IMR-90 (cell line): ENCODE measurements at regions not wholly inside any gene's neighbourhood (a gene's known extent, or its start where the extent isn't known, plus 50 kb on each side); places are given as distances from the start of the nearest gene placed in this dataset.

Experiments used
- ATAC-seq: fragments of 200-7000 bp; cut with Tn5 transposase; 2 replicates; pipeline ENCODE4 v1.9.1; 2020; ENCODE audit warnings: low read depth, mild to moderate bottlenecking, moderate library complexity
- BruUV-seq: library from RNA; stranded (reverse); fragments of 400-500 nt; replicated peaks from 2 replicates; lab custom pipeline; 2021; lab: Mats Ljungman, UMichigan
- CTCF ChIA-PET: fragments of 300-600 bp; formaldehyde crosslinking; extraction: SDS; loops from one replicate; lab custom pipeline; 2021; ENCODE audit warnings: antibody characterized with exemption; lab: Yijun Ruan, JAX
- POLR2A ChIA-PET: fragments of 300-600 bp; sonication (Branson Sonifier 250); formaldehyde crosslinking; loops from one replicate; lab custom pipeline; 2022; ENCODE audit warnings: antibody characterized with exemption; ENCODE audit not compliant: unreplicated experiment; lab: Charles Lee
- DNase-seq: peaks from one replicate; pipeline ENCODE4 v3.0.0; 2013
- H2AFZ ChIP-seq: replicated peaks from 2 replicates; pipeline ENCODE3; 2013; ENCODE audit warnings: low read length, mild to moderate bottlenecking; ENCODE audit not compliant: poor library complexity
- H2AK5ac ChIP-seq: 2 replicates; pipeline ENCODE4 v1.6.1; 2013; ENCODE audit warnings: low read depth, low read length, inconsistent platforms
- H2AK9ac ChIP-seq: replicated peaks from 2 replicates; pipeline ENCODE3; 2013; ENCODE audit warnings: mild to moderate bottlenecking, low read depth, low read length, moderate library complexity; ENCODE audit not compliant: poor library complexity
- H2BK120ac ChIP-seq: 2 replicates; pipeline ENCODE4 v1.6.1; 2013; ENCODE audit warnings: low read depth, low read length, inconsistent platforms
- H2BK15ac ChIP-seq: 3 replicates; pipeline ENCODE4 v1.6.1; 2013; ENCODE audit warnings: low read depth, low read length, inconsistent platforms
- H2BK20ac ChIP-seq: 2 replicates; pipeline ENCODE4 v1.6.1; 2013; ENCODE audit warnings: low read depth, mild to moderate bottlenecking, inconsistent platforms, low read length, moderate library complexity
- H2BK5ac ChIP-seq: 2 replicates; pipeline ENCODE4 v1.6.1; 2013; ENCODE audit warnings: mild to moderate bottlenecking, low read depth, low read length, inconsistent platforms; ENCODE audit not compliant: poor library complexity, severe bottlenecking
- H3K14ac ChIP-seq: replicated peaks from 2 replicates; pipeline ENCODE4 v1.6.1; 2013; ENCODE audit warnings: low read depth, low read length, inconsistent platforms
- H3K18ac ChIP-seq: 2 replicates; pipeline ENCODE4 v1.6.1; 2013; ENCODE audit warnings: low read depth, low read length, control low read depth
- H3K23ac ChIP-seq: 2 replicates; pipeline ENCODE4 v1.6.1; 2013; ENCODE audit warnings: low read depth, low read length, inconsistent platforms
- H3K27ac ChIP-seq: 2 replicates; pipeline ENCODE4 v1.5.1; 2013; ENCODE audit warnings: mild to moderate bottlenecking, control low read depth, low read length; ENCODE audit not compliant: insufficient read depth
- H3K27me3 ChIP-seq: 2 replicates; pipeline ENCODE4 v1.6.1; 2013; ENCODE audit warnings: low read length; ENCODE audit not compliant: control insufficient read depth, insufficient read depth
- H3K36me3 ChIP-seq: 2 replicates; pipeline ENCODE4 v1.6.1; 2013; ENCODE audit warnings: low read length, mixed read lengths; ENCODE audit not compliant: control insufficient read depth, insufficient read depth
- H3K4ac ChIP-seq: 2 replicates; pipeline ENCODE4 v1.6.1; 2013; ENCODE audit warnings: low read depth, low read length, inconsistent platforms
- H3K4me1 ChIP-seq: 2 replicates; pipeline ENCODE4 v1.6.1; 2013; ENCODE audit warnings: low read length, mixed read lengths; ENCODE audit not compliant: control insufficient read depth, insufficient read depth
- H3K4me2 ChIP-seq: 2 replicates; pipeline ENCODE4 v1.6.1; 2013; ENCODE audit warnings: low read depth, mild to moderate bottlenecking, control low read depth, low read length, moderate library complexity
- H3K4me3 ChIP-seq: 2 replicates; pipeline ENCODE4 v1.5.1; 2013; ENCODE audit warnings: low read depth, mild to moderate bottlenecking, control low read depth, low read length, moderate library complexity; ENCODE audit not compliant: insufficient read depth
- H3K56ac ChIP-seq: 2 replicates; pipeline ENCODE4 v1.6.1; 2013; ENCODE audit warnings: low read length, inconsistent platforms; ENCODE audit not compliant: insufficient read depth; ENCODE audit errors: extremely low read depth
- H3K79me1 ChIP-seq, 2 experiments: 2 replicates each; pipeline ENCODE4 v1.6.1; 2013; ENCODE audit warnings: low read length in 2 of 2, inconsistent platforms in 1 of 2, low read depth in 1 of 2
- H3K9ac ChIP-seq: 2 replicates; pipeline ENCODE4 v1.6.1; 2013; ENCODE audit warnings: low read depth, low read length, control low read depth
- H3K9me1 ChIP-seq: 2 replicates; pipeline ENCODE4 v1.6.1; 2013; ENCODE audit warnings: low read length, inconsistent platforms; ENCODE audit not compliant: insufficient read depth
- H3K9me3 ChIP-seq: 2 replicates; pipeline ENCODE4 v1.6.1; 2013; ENCODE audit warnings: low read length; ENCODE audit not compliant: control insufficient read depth, insufficient read depth
- H4K20me1 ChIP-seq: 2 replicates; pipeline ENCODE4 v1.6.1; 2013; ENCODE audit warnings: low read length, inconsistent platforms; ENCODE audit not compliant: insufficient read depth
- H4K5ac ChIP-seq: 2 replicates; pipeline ENCODE4 v1.6.1; 2013; ENCODE audit warnings: mild to moderate bottlenecking, low read depth, low read length, control low read depth
- H4K8ac ChIP-seq, 2 experiments: 2 replicates each; pipeline ENCODE4 v1.6.1; 2013; ENCODE audit warnings: low read depth in 2 of 2, low read length in 2 of 2, control low read depth in 1 of 2, inconsistent platforms in 1 of 2
- H4K91ac ChIP-seq: 2 replicates; pipeline ENCODE4 v1.6.1; 2013; ENCODE audit warnings: low read depth, low read length, inconsistent platforms; ENCODE audit not compliant: insufficient read depth
- CEBPB ChIP-seq: IDR thresholded peaks from 2 replicates; pipeline ENCODE4 v1.6.1; 2012; ENCODE audit warnings: low read depth, low read length, improper control_type of control experiment
- CHD1 ChIP-seq: IDR thresholded peaks from 2 replicates; pipeline ENCODE4 v1.6.1; 2012; ENCODE audit warnings: low read depth, low read length, improper control_type of control experiment
- FOS ChIP-seq: fragments of 150-350 bp; IDR thresholded peaks from 2 replicates; pipeline ENCODE4 v1.6.1; 2016; ENCODE audit warnings: low read depth, low read length
- MXI1 ChIP-seq: IDR thresholded peaks from 2 replicates; pipeline ENCODE4 v1.6.1; 2012; ENCODE audit warnings: low read depth, mild to moderate bottlenecking, low read length, moderate library complexity, borderline replicate concordance
- NFE2L2 ChIP-seq: fragments of 150-350 bp; IDR thresholded peaks from 2 replicates; pipeline ENCODE4 v1.6.1; 2016; ENCODE audit warnings: low read depth, mild to moderate bottlenecking, low read length
- POLR2A ChIP-seq: IDR thresholded peaks from 2 replicates; pipeline ENCODE4 v1.6.1; 2012; ENCODE audit warnings: mild to moderate bottlenecking, low read depth, low read length
- RAD21 ChIP-seq: IDR thresholded peaks from 2 replicates; pipeline ENCODE4 v1.6.1; 2012; ENCODE audit warnings: low read length, improper control_type of control experiment
- RFX5 ChIP-seq: IDR thresholded peaks from 2 replicates; pipeline ENCODE4 v1.8.0; 2012; ENCODE audit warnings: low read depth, mild to moderate bottlenecking, low read length, moderate library complexity
- SMC3 ChIP-seq: fragments of 150-350 bp; IDR thresholded peaks from 2 replicates; pipeline ENCODE4 v1.6.1; 2016; ENCODE audit warnings: low read depth, mild to moderate bottlenecking, antibody characterized with exemption, low read length, moderate library complexity
- dilution Hi-C: fragments of 300-500 bp; cut with HindIII; formaldehyde crosslinking; loops from one replicate; pipeline ENCODE4 v1.14.3; 2018; ENCODE audit warnings: low sequenced_read_pairs; ENCODE audit not compliant: unreplicated experiment
- in situ Hi-C: fragments of 300-500 bp; cut with MboI; formaldehyde crosslinking; loops from 3 replicates; pipeline ENCODE4 v1.14.3; 2019; ENCODE audit warnings: low sequenced_read_pairs, inconsistent platforms, mixed read lengths
- intact Hi-C: fragments of 100-400 bp; cut with micrococcal nuclease; formaldehyde crosslinking; loops from 2 replicates; pipeline ENCODE4 v1.10.0; 2022
- TF ChIP-seq, protein P1 (sequence below): fragments of 150-350 bp; IDR thresholded peaks from 2 replicates; pipeline ENCODE4 v1.6.1; 2017; ENCODE audit warnings: mild to moderate bottlenecking, antibody characterized with exemption, low read length, low read depth
- TF ChIP-seq, protein P2 (sequence below): conservative IDR thresholded peaks from 2 replicates; pipeline ENCODE4 v1.5.1; 2012; ENCODE audit warnings: mild to moderate bottlenecking, low read depth, low read length, improper control_type of control experiment
- TF ChIP-seq, protein P3 (sequence below): fragments of 150-350 bp; IDR thresholded peaks from 2 replicates; pipeline ENCODE4 v1.6.1; 2016; ENCODE audit warnings: low read depth, mild to moderate bottlenecking, low read length, moderate library complexity, borderline replicate concordance

DNA sequence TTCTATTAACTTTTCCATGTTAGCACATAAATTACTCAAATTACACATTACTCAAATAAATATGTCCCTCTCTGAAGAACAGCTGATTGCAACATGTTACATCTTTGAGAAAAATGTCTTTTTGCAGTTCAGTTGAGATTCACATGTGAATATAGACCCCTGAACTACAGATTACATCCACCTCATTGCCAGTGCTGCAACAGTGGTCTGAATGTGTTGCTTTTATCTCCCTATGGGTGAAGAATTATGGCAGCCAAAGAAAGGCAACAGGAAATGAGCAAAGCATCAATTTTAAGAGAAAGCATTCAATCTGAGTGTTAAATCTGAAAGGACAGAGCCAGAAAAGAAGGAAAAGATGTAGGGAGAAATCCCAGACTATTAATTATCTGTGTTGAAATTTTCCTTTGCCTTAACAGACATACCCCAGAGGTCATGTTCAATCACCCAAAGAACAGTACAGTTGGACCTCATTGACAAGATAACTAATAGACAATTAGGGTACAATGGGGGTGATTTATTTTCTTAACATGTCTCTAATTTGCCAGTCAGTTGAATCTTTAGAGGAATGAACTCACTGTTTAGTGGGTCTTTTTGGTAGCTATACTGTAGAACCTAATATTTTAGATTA is 620.2 kb downstream of the CPS1 start:
- no peak for ATAC-seq
- Histone ChIP-seq H4K8ac (no peak overlapping the region), H4K20me1 (no peaks in the 10 kb centered on the region), H3K9ac (no peak overlapping the region), H4K5ac (no peak overlapping the region), H3K23ac (no peak overlapping the region), H2AK5ac (no peak overlapping the region), H3K4me3 (no peak overlapping the region), H3K27ac (no peak overlapping the region), H3K9me3 (peaks cover 6% of the 10 kb centered on the region), H3K14ac (no peak overlapping the region), H4K91ac (no peak overlapping the region), H2BK120ac (no peak overlapping the region), H3K18ac (no peak overlapping the region), H3K27me3 (no peaks in the 10 kb centered on the region), H2BK15ac (no peak overlapping the region), H2AFZ (no peak overlapping the region), H3K79me1 (no peaks in the 10 kb centered on the region), H2BK5ac (no peak overlapping the region), H3K4me1 (no peaks in the 10 kb centered on the region), H3K56ac (no peak overlapping the region), H2BK20ac (no peak overlapping the region), H3K9me1 (no peaks in the 10 kb centered on the region), H3K4me2 (no peak overlapping the region), H3K4ac (no peak overlapping the region), H3K36me3 (no peaks in the 10 kb centered on the region), H2AK9ac (no peak overlapping the region)
- TF ChIP-seq POLR2A: no peak
- TF ChIP-seq, protein P1, sequence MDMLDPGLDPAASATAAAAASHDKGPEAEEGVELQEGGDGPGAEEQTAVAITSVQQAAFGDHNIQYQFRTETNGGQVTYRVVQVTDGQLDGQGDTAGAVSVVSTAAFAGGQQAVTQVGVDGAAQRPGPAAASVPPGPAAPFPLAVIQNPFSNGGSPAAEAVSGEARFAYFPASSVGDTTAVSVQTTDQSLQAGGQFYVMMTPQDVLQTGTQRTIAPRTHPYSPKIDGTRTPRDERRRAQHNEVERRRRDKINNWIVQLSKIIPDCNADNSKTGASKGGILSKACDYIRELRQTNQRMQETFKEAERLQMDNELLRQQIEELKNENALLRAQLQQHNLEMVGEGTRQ: no peak
- TF ChIP-seq SMC3: no peak
- no peak for TF ChIP-seq FOS
- no peak for TF ChIP-seq RAD21
- no peak for TF ChIP-seq RFX5
- TF ChIP-seq, protein P2, sequence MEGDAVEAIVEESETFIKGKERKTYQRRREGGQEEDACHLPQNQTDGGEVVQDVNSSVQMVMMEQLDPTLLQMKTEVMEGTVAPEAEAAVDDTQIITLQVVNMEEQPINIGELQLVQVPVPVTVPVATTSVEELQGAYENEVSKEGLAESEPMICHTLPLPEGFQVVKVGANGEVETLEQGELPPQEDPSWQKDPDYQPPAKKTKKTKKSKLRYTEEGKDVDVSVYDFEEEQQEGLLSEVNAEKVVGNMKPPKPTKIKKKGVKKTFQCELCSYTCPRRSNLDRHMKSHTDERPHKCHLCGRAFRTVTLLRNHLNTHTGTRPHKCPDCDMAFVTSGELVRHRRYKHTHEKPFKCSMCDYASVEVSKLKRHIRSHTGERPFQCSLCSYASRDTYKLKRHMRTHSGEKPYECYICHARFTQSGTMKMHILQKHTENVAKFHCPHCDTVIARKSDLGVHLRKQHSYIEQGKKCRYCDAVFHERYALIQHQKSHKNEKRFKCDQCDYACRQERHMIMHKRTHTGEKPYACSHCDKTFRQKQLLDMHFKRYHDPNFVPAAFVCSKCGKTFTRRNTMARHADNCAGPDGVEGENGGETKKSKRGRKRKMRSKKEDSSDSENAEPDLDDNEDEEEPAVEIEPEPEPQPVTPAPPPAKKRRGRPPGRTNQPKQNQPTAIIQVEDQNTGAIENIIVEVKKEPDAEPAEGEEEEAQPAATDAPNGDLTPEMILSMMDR: no peak
- TF ChIP-seq, protein P3, sequence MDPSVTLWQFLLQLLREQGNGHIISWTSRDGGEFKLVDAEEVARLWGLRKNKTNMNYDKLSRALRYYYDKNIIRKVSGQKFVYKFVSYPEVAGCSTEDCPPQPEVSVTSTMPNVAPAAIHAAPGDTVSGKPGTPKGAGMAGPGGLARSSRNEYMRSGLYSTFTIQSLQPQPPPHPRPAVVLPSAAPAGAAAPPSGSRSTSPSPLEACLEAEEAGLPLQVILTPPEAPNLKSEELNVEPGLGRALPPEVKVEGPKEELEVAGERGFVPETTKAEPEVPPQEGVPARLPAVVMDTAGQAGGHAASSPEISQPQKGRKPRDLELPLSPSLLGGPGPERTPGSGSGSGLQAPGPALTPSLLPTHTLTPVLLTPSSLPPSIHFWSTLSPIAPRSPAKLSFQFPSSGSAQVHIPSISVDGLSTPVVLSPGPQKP: no peak
- no peak for TF ChIP-seq MXI1
- no peak for TF ChIP-seq CHD1
- no peak for TF ChIP-seq CEBPB
- TF ChIP-seq NFE2L2: no peak
- intact Hi-C loops (no loop called here), in situ Hi-C loops (no loop called here), dilution Hi-C loops (no loop called here)
- DNase-seq: no peak
- BruUV-seq: no TSS peak
- POLR2A ChIA-PET: no interaction called here
- CTCF ChIA-PET: no interaction called here
